Stomach (tissue), 4 donors: ENCODE measurements at regions not wholly inside any gene's neighbourhood (a gene's known extent, or its start where the extent isn't known, plus 50 kb on each side); places are given as distances from the start of the nearest gene placed in this dataset.

Experiments used
- POLR2A ChIP-seq, 4 donors: fragments of 450-650 bp; IDR thresholded peaks; one replicate each; pipeline ENCODE4 v1.6.1; 2016; ENCODE audit warnings: antibody characterized with exemption in 4 of 4, control low read depth in 2 of 4, mild to moderate bottlenecking in 1 of 4, moderate library complexity in 1 of 4
- TF ChIP-seq, protein P1 (sequence below), 7 experiments: fragments of 450-650 bp in 4 of 7; fragments of 200-600 bp in 3 of 7; sonication (generic) in 3 of 7; IDR thresholded peaks; one replicate each; pipeline ENCODE4 v1.5.1; 2016 to 2019; ENCODE audit warnings: antibody characterized with exemption in 7 of 7, control low read depth in 2 of 7, mild to moderate bottlenecking in 1 of 7

DNA sequence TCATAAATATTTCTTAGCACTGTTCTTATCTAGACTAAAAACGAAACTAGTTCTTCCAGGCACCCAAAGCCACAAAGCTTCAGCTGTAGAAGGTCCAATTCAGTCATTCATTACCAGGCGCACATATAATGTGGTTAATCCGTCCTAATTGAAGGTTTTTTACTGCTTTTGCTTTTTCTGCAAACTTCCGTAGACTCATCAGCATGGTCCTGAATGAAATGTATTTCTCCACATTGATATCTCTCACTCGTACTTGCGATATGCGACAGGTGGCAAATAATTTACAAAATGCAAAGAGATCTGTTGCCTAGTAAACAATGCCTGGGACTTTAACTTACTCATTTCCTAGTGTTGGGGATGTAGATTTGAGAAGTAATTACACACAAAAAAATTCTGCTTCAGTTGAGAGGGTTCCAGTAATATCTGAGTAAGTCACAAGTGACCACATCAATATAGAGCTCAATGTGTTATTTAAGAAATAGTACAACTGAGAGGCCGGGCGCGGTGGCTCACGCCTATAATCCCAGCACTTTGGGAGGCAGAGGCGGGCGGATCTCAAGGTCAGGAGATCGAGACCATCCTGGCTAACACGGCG is 75.0 kb upstream of the MBNL1 start:
- no peak for TF ChIP-seq POLR2A (IDR thresholded peaks at IDR 0.05)
- TF ChIP-seq, protein P1, sequence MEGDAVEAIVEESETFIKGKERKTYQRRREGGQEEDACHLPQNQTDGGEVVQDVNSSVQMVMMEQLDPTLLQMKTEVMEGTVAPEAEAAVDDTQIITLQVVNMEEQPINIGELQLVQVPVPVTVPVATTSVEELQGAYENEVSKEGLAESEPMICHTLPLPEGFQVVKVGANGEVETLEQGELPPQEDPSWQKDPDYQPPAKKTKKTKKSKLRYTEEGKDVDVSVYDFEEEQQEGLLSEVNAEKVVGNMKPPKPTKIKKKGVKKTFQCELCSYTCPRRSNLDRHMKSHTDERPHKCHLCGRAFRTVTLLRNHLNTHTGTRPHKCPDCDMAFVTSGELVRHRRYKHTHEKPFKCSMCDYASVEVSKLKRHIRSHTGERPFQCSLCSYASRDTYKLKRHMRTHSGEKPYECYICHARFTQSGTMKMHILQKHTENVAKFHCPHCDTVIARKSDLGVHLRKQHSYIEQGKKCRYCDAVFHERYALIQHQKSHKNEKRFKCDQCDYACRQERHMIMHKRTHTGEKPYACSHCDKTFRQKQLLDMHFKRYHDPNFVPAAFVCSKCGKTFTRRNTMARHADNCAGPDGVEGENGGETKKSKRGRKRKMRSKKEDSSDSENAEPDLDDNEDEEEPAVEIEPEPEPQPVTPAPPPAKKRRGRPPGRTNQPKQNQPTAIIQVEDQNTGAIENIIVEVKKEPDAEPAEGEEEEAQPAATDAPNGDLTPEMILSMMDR (IDR thresholded peaks at IDR 0.05), result no peak
